Colon (tissue), 2 donors: ENCODE measurements at regions not wholly inside any gene's neighbourhood (a gene's known extent, or its start where the extent isn't known, plus 50 kb on each side); places are given as distances from the start of the nearest gene placed in this dataset.
"Not testable (repeated sequence)": the region's sequence is repeated elsewhere in the genome, so short reads cannot be mapped to it uniquely, and the experiment has no call there.

Source experiments
- FAIRE-seq: peaks from 2 replicates; lab custom pipeline; 2012; peaks lifted over from hg19 to GRCh38; lab: Jason Lieb, UNC
- donor health status: control.
- donor health status: control.

GRCh38 chr13:109398071-109398470 lies 388.3 kb downstream of the IRS2 start:
- not testable (repeated sequence) for FAIRE-seq

DNA sequence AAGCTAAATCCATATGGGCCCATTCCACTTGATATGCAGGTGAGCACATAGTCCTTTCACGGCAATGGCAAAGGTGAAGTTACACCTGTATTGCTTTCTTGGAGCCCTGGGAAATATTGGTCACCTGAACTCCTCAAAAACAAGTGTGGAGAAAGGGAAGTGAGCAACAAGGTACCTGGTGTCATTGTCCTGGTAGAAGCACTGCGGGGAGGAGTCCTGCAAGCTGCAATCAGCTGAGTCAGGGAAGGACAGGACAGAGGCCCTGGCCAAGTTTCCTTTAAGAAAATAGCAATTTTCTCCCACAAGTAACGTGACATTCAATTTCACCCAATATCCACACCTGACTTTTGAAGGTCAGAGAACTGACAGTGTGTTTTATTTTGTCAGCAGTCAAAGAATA lies 389.1 kb downstream of the IRS2 start:
- no peak for FAIRE-seq

DNA sequence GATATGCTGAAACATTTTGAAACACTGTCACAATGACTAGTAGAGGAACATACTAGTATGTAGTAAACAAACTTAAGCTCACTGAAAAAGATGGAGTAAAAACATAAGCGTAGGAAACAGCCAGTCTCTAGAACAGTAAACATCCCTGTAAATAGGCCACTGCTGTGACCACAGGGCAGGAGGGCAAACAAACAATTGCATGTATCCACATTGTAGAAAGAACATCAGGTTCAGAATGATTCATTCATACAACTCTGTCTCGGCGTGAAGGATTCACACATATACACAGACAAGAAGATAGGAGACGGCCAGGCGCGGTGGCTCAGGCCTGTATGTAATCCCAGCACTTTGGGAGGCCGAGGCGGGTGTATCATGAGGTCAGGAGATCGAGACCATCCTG lies 390.1 kb downstream of the IRS2 start:
- no peak for FAIRE-seq

DNA sequence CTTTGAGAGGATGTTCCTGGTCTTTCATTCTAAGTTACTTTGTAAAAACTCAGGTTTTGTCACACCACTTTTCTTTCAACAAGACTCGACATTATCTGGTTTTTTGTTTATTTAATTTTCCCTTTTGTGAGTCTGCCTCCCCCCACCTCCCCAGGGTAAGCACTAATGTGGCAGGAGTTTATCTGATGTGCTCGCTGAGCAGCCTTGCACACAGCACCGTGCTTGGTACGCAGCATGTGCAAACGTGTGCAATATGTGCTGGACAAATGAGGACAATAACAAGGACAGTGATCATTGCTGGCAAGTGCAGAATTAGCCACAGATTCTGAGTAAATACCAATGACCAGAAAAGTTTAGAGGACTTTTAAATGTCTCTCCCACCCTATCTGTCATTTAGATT lies 391.4 kb downstream of the IRS2 start:
- FAIRE-seq: no peak

- FAIRE-seq: no peak
Measured at GRCh38 chr13:109394311-109394988, 391.9 kb downstream of the IRS2 start.

GRCh38 chr13:109393045-109393444 lies 393.3 kb downstream of the IRS2 start:
- no peak for FAIRE-seq

DNA sequence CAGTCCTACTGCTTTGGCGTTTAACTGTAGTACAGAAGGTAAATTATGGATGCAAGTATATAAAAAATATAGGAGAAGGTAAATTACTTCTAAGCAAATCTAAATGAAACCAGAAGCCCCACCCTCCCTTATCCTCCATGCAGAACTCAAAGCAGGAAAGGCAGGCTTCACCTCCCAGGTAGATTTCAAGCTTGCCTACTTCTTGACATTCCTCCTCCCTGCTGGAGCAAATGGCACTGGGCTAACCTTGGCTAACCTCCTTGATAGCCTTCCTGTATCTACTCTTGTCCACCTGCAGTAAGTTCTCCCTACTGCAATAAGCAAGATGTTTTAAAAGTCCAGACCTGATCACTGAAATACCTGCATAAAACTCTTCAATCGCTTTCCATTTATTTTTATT lies 396.0 kb downstream of the IRS2 start:
- FAIRE-seq: no peak

GRCh38 chr13:109389892-109390345 lies 396.5 kb downstream of the IRS2 start:
- no peak for FAIRE-seq

- no peak for FAIRE-seq
Measured at GRCh38 chr13:109389456-109389855, 396.9 kb downstream of the IRS2 start.

DNA sequence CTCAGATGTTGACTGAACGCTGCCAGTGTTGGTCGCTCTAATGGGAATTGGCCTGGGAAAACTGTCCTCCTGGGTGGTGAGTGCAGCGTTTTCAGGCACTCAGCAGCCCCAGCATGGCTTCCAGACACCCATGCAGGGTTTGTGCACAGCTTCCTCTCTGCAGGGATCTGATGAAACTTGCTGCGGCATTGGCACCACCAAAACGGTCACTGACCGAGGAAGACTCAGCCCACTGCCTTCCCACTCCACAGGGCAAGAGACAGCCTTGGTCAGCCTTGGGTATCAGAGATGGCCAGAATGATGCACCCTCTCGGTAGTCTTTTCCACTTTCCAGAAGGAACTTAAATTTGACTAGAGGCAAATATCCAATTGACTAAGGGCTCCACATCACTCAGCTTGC lies 398.9 kb downstream of the IRS2 start:
- no peak for FAIRE-seq

- FAIRE-seq: no peak
Measured at GRCh38 chr13:109385242-109385560, 401.2 kb downstream of the IRS2 start.

DNA sequence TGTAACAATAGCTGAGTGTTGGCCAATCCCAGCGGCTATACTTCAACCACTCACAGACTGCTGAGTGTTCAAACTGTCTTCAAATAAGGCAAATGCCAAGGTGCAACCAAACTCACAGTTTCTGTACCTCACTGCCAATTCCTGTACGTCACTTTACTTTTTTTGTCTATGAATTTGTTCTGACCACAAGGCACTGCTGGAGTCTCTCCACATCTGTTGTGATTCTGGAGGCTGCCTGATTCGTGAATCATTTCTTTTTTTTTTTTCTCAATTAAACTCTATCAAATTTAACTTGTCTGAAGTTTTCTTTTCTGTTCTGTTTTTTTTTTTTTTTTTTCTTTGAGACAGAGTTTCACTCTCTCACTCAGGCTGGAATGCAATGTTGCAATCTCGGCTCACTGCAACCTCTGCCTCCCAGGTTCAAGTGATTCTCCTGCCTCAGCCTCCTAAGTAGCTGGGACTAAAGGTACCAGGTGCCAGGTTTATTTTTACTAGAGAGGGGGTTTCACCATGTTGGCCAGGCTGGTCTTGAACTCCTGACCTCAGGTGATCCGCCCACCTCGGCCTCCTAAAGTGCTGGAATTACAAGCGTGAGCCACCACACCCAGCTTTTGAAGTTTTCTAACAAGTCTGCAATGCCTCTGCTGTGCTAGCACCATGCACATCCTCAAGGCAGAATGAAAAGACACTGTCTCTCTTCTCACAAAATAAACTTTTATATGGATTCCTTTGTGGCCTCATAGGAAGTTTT lies 401.7 kb downstream of the IRS2 start:
- no peak for FAIRE-seq

DNA sequence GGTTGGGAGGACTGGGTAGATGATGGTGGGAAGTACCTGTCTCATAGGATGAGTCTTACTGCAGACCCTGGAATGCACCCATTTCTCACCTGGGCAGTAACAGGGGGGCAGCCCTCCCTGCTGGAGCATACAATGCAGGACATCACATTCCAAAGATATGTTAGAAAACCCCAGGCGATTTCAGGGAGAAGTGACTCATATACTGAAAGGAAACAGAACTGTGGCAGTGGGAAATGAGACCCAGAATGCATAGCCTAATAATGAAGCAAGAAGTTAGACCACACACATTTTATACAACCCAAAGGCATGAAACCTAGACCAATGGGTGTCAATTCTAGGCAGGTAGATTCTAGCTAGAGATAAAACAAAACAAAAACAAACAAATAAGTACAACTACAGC lies 402.7 kb downstream of the IRS2 start:
- no peak for FAIRE-seq

GRCh38 chr13:109381546-109382180 lies 404.7 kb downstream of the IRS2 start:
- no peak for FAIRE-seq

DNA sequence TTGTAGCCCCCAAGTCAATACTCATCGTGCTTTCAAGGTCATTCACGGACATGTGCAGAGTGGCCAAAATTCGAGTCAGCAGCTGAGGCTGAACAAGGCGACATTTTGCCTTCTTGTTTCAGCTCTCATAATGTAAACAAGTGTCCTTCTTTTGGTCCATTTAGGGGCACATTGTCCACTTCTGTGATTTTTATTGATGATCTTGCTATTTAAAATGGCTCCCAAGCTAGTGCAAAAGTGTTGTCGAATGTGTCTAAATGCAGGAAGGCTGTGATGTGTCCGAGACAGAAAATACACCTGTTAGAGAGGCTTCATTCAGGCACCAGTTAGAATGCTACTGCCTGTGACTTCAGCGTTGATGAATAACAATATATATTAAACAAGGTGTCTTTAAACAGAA lies 405.9 kb downstream of the IRS2 start:
- FAIRE-seq: no peak

- no peak for FAIRE-seq
Measured at GRCh38 chr13:109379930-109380329, 406.5 kb downstream of the IRS2 start.

DNA sequence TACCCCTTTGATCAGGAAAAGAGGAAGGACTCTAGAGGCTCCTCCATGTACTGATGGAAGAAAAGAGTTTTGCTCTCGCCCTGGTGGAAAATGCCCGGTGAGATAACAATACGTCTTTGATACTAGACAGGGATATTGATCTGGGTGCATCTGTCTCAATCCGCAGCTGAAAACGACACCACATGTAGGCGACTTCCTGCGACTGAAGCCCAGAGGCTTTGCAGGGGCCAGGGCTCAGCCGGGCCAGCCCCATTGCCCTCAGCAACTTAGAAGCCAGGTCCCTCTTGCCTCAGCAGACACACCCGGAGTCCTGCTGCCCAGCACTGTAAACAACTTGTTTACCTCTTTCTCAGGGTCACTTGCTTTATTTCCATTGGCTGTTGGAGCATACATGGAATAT lies 409.4 kb downstream of the IRS2 start:
- no peak for FAIRE-seq

DNA sequence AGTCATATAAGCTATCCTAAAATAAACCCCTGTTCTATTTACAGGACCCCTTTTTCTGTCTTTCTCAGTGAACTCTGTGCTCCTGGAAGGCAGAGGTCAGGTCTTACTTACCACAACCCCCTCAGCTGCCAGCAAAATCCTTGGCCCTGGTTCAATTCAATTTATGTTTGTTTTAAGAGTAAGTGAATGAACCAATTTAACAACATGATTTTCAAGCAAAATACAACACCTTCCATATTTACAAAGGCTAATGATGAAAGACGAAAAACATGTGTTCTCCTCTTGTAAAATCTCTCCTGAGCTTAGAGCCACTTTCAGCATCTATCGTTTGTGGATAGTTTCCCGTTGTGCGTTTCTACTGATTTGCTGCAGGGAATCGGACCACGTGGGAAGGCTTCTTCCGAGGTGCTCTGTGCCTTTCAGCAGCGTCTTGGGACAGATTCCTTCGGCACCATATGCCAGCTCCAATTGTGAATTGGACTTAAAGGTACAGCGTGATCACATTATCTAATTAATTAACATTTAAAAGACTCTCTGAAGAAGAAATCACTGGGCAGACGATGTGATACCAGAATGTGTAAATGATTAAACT lies 411.7 kb downstream of the IRS2 start:
- no peak for FAIRE-seq

DNA sequence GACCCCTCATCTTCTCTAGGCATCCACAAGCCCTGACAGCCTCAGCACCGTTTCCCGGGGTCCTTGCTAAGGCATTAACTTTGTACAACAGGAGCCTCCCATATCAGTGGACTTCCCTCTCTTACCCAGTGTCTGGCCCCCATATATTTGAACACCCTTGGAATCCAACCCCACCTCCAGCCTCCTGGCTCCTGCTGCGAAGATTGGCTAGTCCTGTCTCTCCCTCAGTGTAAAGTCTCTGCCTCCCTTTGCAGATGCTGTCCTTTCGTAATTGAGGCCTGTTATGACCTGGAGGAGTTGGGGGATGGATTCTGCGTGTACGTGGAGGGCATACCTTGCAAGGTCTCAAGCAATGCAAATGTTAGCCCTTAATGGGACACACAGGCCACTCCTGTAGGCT lies 413.7 kb downstream of the IRS2 start:
- no peak for FAIRE-seq

- no peak for FAIRE-seq
Measured at GRCh38 chr13:109371066-109371465, 415.3 kb downstream of the IRS2 start.

GRCh38 chr13:109370496-109370895 lies 415.9 kb downstream of the IRS2 start:
- no peak for FAIRE-seq

GRCh38 chr13:109369353-109370052 lies 416.9 kb downstream of the IRS2 start:
- FAIRE-seq: no peak

DNA sequence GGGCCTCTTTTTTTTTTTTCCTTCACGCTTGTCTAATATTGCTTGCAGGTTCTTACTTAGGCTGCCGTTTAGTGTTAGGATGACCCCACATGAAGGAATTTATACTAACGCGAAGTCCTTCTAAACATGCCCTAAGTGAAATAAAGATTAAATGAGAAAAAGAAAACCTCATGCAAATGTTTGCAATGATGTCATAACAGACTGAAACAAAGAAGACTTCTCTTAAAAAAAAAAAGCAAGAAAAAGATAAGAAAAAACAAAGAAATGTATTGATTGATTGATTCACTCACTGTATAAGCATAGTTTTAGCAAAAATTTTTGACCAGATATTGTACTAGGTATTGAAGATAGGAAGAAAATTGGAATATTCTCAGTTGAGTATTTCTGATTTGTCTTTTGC lies 418.2 kb downstream of the IRS2 start:
- FAIRE-seq: no peak
